Colonic mucosa (tissue), 4 donors: ENCODE measurements at regions not wholly inside any gene's neighbourhood (a gene's known extent, or its start where the extent isn't known, plus 50 kb on each side); places are given as distances from the start of the nearest gene placed in this dataset.

Experiments
- DNase-seq: peaks from one replicate; pipeline ENCODE4 v3.0.0-alpha.2; 2020
- H3K27ac ChIP-seq: fragments of 200-600 bp; one replicate; pipeline ENCODE4 v1.8.0; 2021
- H3K27me3 ChIP-seq: fragments of 200-600 bp; one replicate; pipeline ENCODE4 v1.8.0; 2021
- H3K36me3 ChIP-seq: fragments of 200-600 bp; one replicate; pipeline ENCODE4 v1.8.0; 2021
- H3K4me1 ChIP-seq: fragments of 200-600 bp; one replicate; pipeline ENCODE4 v1.8.0; 2021; ENCODE audit warnings: mild to moderate bottlenecking
- H3K4me3 ChIP-seq: fragments of 200-600 bp; one replicate; pipeline ENCODE4 v1.8.0; 2021
- H3K9ac ChIP-seq, 2 donors: one replicate each; pipeline ENCODE4 v1.7.0; 2013; ENCODE audit warnings: control low read depth in 2 of 2, low read depth in 2 of 2, low read length in 2 of 2
- H3K9me3 ChIP-seq: fragments of 200-600 bp; one replicate; pipeline ENCODE4 v1.8.0; 2021
- CTCF ChIP-seq: fragments of 200-600 bp; IDR thresholded peaks from one replicate; pipeline ENCODE4 v1.8.0; 2022; ENCODE audit warnings: antibody characterized with exemption, mild to moderate bottlenecking
- intact Hi-C: fragments of 100-400 bp; cut with DNase I; formaldehyde crosslinking; loops from one replicate; pipeline ENCODE4 v1.14.1; 2022
- donor health status: healthy.
- donor health status: DM: no; HTN: no; CAD: no.
- donor health status: DM: no; HTN: no; CAD: no.

GRCh38 chr4:128565054-128565453 lies 244.4 kb upstream of the JADE1 start:
- intact Hi-C loops, result loop anchor here (5.0 to 10.0 kb wide), 3 partner anchors 247 to 370 kb away; no protein-coding TSS in a partner anchor
- no peak for TF ChIP-seq CTCF
- Histone ChIP-seq H3K4me3 (no peak overlapping the region), H3K27ac (no peak overlapping the region), H3K36me3 (no peaks in the 10 kb centered on the region), H3K9me3 (no peaks in the 10 kb centered on the region), H3K27me3 (no peaks in the 10 kb centered on the region), H3K4me1 (no peaks in the 10 kb centered on the region), H3K9ac (no peak overlapping the region)
- no peak for DNase-seq

- intact Hi-C loops, result loop anchor here (10.0 kb wide), 1 partner anchor 369 kb away; no protein-coding TSS in a partner anchor
- Histone ChIP-seq H3K4me3 (no peak overlapping the region), H3K27me3 (no peaks in the 10 kb centered on the region), H3K9ac (no peak overlapping the region), H3K4me1 (no peaks in the 10 kb centered on the region), H3K36me3 (no peaks in the 10 kb centered on the region), H3K9me3 (no peaks in the 10 kb centered on the region), H3K27ac (no peak overlapping the region)
- DNase-seq, result no peak
- TF ChIP-seq CTCF, result no peak
These were observed 245.3 kb upstream of the JADE1 start for GRCh38 chr4:128564081-128564630.

GRCh38 chr4:128560754-128561495 lies 248.6 kb upstream of the JADE1 start:
- H3K4me3 ChIP-seq, result no peak overlapping the region
- H3K9ac ChIP-seq, result no peak overlapping the region
- no peaks in the 10 kb centered on the region for H3K4me1 ChIP-seq
- no peaks in the 10 kb centered on the region for H3K27me3 ChIP-seq
- intact Hi-C loops, result loop anchor here (10.0 kb wide), 1 partner anchor 366 kb away; no protein-coding TSS in a partner anchor
- DNase-seq, result no peak
- H3K36me3 ChIP-seq, result no peaks in the 10 kb centered on the region
- no peaks in the 10 kb centered on the region for H3K9me3 ChIP-seq
- no peak for TF ChIP-seq CTCF
- H3K27ac ChIP-seq, result peak overlapping the region; percentile 4

- intact Hi-C loops, result loop anchor here (10.0 kb wide), 1 partner anchor 174 kb away; no protein-coding TSS in a partner anchor
- no peaks in the 10 kb centered on the region for H3K36me3 ChIP-seq
- no peak overlapping the region for H3K27ac ChIP-seq
- peaks cover 1% of the 10 kb centered on the region for H3K4me1 ChIP-seq
- no peaks in the 10 kb centered on the region for H3K9me3 ChIP-seq
- H3K27me3 ChIP-seq, result no peaks in the 10 kb centered on the region
- H3K9ac ChIP-seq, result no peak overlapping the region
- TF ChIP-seq CTCF, result no peak
- no peak overlapping the region for H3K4me3 ChIP-seq
- DNase-seq, result no peak
These were observed 250.4 kb upstream of the JADE1 start for GRCh38 chr4:128558896-128559679.

- intact Hi-C loops, result loop anchor here (10.0 kb wide), 1 partner anchor 172 kb away; no protein-coding TSS in a partner anchor
- peaks cover 6% of the 10 kb centered on the region for H3K4me1 ChIP-seq
- DNase-seq, result no peak
These were observed 252.7 kb upstream of the JADE1 start for GRCh38 chr4:128556756-128557155.

More at GRCh38 chr4:128556756-128557155, 252.7 kb upstream of the JADE1 start:
- no peaks in the 10 kb centered on the region for H3K27me3 ChIP-seq
- H3K27ac ChIP-seq, result no peak overlapping the region
- H3K9ac ChIP-seq, result no peak overlapping the region
- no peak overlapping the region for H3K4me3 ChIP-seq
- TF ChIP-seq CTCF, result no peak
- no peaks in the 10 kb centered on the region for H3K9me3 ChIP-seq
- no peaks in the 10 kb centered on the region for H3K36me3 ChIP-seq
